Left renal pelvis (tissue), 4 donors: ENCODE measurements at regions not wholly inside any gene's neighbourhood (a gene's known extent, or its start where the extent isn't known, plus 50 kb on each side); places are given as distances from the start of the nearest gene placed in this dataset.

ENCODE experiments used
- DNase-seq, 4 donors: peaks; one replicate each; pipeline ENCODE4 v3.0.0-alpha.2; 2013; ENCODE audit warnings: low read depth in 4 of 4, low spot score in 3 of 4

- no peak for DNase-seq
Observed at GRCh38 chr2:4539121-4539520, 835.7 kb downstream of the DCDC2C start.

- peak in 1 of 4 donors; percentile 12 for DNase-seq
Observed at GRCh38 chr2:4549666-4550210, 846.4 kb downstream of the DCDC2C start.

DNA sequence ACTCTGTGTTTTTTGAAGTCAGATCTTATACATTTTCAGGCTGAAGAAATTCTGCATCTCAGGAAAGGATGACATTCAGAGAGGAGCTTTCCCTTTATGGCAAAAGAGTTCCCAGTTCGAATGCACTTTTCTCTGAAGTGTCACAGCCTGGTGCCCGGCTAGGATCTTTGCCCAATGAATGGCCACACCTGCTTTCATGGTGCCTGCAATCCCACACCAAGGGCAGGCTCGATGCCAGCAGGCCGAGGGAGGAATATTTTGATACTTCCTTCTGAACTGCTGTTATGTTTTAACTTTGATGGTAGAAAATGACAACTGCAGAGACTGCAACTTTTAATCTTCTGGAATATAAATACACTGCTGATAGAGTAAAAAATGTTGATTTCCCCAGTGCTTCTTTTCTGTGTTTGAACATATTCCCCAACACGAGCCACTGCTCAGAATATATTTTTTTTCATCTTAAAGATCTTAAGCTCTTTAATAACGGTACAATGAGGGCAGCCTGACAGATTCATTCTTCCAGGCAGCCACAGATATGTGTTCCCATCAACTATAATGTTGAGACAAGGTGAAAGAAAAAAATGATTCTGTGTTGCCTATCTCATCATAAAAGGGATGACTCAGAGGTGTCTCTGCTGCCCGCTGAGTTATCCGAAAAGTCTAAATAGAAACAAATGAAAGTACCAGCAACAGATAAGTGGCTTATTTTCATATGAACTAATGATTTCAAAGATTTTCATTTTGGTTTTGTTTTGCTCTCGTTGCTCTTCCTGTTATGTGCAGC, 848.5 kb downstream of the DCDC2C start:
- DNase-seq, result no peak

DNA sequence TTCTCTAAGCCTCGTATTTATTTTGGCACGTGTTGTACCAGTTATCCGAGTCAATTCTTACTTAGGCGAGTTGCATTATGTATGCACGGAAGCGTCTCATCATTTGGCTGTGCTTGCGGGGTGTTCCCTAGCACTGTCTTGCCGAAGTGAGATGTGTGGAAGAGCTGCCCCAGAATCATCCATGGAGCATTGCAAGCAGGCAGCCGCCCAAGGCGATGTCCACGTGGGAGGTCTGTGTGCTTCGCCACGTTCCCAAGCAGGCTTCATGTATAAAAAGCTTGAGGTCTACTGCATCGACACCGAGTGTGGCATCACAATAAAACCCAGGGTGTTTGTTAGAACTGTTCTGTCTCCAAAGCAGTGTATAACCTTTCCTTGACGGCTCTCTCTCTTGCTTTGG, 849.9 kb downstream of the DCDC2C start:
- no peak for DNase-seq

DNA sequence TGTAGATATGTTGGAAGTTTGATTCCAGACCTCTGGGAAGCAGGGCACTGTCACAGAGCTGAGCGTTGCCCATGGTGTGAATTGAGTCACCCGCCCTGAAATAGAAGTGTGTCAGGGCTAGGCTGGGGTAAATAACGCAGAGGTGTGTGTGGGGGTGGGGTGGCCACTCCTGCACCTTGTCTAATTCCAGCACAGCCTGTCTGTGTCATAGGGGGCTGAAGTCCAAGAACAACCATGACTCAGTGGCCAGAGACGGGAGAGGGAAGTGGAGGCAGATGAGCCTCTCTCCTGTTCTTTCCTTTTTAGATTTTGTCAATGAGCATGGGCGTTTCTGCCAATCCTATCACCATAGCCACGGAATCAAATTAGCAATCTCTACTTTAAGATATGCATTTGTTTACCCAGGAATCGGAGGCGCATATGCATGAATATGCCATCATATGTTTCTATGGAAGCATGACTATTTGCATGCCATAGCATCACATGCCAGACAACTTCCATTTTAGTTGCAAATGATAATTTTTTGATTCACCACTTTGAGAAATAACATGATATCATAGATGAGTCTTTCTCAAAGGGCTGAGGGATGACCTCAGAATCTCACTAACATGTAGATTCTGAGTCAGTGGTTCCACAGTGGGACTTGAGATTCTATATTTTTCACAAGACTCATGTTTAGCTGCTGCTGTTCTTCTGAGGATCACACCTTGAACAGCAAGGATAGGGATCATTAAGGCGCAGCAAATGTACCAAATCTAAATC, 852.9 kb downstream of the DCDC2C start:
- DNase-seq, result no peak

DNA sequence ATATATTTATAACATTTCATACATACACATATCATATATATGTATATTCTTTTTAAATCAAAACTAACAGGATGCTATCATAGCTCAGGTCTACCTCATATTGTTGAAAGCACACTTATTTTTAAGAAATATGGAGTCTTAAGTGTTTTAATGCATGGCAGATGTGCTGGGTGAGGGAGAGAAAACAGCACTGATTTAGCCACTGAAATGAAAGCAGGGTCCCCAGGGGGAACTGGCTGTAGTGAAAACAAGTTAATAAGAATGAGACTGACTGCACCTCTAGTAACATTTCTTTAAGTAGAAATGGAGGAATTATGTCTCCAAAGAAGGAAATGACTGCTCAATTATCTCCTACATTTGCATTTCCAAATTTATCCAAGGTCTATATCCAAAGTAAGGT, 857.8 kb downstream of the DCDC2C start:
- DNase-seq, result no peak

- DNase-seq, result no peak
Observed at GRCh38 chr2:4576075-4576474, 872.7 kb downstream of the DCDC2C start.

DNA sequence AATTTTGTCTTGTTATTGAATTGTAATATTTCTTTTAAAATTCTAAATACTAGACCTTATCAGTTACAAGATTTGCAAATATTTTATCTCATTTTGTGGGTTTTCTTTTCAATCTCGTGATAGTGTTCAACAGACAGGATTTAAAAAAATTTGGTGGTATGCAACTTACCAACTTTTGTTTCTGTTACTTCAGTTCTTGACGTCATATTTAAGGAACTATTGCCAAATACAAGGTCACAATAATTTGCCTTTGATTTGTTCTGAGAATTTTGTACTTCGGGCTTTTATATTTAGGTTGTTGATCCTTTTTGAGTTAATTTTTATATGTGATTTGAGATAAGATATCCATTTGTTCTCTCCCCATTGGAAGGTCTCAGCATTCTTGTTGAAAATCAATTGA, 876.6 kb downstream of the DCDC2C start:
- no peak for DNase-seq

DNA sequence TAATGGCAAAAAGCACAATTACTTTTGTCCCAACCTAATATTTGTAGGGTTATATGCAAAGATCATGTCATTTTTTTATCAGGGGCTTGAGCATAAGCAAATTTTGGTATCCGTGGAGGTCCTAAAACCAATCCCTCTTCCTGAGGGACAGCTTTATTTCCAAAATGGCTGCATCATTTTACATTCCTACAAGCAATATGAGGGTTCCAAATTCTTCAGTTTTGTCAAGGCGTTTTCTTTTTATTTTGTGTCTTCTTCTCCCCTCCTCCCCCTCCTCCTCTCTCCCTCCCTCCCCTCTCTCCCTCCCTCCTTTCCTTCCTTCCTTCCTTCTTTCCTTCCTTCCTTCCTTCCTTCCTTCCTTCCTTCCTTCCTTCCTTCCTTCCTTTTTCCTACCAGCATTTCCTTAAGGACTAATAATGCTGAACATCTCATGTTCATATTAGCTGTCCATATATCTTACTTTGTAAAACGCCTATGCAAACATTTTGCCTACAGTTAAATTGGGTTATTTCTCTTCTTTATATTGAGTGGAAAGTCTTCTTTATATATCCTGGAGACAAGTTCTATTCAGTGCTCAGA, 881.8 kb downstream of the DCDC2C start:
- no peak for DNase-seq

GRCh38 chr2:4588606-4589005, 885.2 kb downstream of the DCDC2C start:
- no peak for DNase-seq

DNA sequence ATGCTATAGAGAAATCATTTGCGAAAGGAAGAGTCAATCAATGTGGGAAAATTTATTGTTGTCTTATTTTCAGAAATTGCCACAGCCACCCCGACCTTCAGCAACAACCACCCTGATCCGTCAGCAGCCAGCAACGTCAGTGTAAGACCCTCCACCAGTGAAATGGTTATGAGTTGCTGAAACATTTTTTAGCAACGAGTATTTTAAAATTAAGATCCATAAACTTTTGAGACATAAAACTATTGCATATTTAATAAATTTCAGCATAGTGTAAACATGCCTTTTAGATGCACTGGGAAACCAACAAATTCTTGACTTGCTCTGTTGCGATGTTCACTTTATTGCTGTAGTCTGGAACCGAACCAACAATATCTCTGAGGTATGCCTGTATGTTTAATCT, 887.9 kb downstream of the DCDC2C start:
- DNase-seq, result no peak

GRCh38 chr2:4597400-4597799, 894.0 kb downstream of the DCDC2C start:
- DNase-seq, result no peak

DNA sequence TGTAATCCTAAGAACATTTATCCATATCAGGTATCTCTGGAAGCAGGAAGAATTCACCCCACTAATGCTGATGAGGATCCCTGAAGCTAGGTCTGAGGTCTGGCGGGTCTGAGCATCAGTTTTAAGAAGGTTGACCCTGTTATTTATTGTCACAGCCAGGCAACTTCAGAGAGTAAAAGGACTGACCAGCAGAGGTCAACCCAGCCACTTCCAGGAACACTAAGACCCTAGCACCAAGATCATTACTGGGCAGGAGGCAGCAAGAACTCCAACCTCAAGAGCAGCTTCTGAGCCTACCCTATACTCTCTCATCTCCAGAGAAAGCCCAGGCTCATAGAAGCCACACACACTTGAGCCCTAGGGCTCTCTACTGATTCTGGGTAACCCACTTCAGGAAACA, 901.4 kb downstream of the DCDC2C start:
- DNase-seq, result no peak

DNA sequence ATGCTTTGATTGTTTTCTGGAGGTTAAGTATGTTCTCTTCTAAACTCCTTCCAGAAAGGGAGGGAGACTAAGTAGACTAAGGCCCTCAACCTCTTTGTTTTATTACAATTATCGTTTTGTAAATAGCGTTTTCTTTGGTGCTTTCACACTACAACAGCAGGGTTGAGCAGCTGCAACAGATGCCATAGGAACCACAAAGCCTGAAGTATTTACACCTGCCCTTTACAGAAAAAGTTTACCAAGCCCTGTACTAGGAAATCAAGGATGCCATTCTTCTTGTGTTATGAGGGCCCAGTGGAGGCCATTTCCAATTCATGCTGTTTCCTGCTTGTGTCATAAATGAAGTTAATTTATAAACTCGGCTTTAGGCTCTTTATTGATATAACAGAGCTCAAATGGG, 914.8 kb downstream of the DCDC2C start:
- DNase-seq, result no peak

DNA sequence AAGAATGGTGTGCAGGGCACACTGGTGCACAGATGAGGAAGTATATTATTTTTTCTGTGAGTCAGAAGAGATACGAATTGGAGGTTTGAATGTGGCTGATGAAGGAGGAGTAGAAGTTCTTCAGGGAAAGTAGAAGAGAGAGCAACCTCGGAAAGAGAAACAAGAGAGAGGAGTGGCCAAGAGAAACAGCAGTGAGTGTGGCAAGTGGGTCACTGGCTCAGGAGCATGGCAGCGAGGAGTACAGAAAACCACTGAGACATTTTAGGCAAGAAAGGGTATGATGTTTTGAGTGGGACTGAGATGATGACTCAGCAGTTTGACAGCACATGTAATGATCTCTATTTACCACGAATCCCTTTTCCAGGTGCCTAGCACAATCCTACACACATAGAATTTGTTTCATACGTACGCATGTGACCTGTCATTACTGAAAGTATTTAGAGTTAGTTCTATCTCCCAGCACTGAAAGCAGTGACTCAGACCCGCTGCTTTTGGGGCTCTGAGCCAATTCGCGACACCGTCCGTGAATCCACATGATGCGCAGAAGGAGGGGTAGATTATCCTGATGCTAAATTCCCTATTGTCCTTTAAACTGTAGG, 915.4 kb downstream of the DCDC2C start:
- no peak for DNase-seq

DNA sequence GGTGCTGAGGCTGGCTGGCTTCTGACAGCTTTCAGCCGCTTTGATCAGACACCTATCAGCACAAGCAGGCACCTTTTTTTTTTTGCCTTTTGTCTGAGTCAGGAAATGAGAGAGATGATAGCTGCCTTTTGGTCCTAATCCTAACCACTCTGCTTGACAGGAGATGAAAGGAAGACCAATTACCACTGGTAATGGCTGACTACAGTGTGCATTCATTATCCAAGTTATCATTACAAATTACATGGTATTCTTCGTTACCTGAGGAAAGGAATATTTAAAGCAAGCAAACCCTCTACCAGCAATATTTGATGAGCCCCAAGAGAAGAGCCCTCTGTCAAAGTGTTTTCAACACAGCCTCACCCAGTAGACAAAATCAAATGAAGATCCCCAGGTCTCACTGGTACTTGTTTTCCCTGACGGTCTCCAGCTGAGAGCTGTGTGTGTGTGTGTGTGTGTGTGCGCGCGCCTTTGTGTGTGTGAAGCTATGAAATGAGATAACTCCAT, 925.7 kb downstream of the DCDC2C start:
- DNase-seq, result no peak

- DNase-seq, result peak in 3 of 4 donors; percentile 12 to 51 (median 18)
Observed at GRCh38 chr2:4635289-4635688, 931.9 kb downstream of the DCDC2C start.

DNA sequence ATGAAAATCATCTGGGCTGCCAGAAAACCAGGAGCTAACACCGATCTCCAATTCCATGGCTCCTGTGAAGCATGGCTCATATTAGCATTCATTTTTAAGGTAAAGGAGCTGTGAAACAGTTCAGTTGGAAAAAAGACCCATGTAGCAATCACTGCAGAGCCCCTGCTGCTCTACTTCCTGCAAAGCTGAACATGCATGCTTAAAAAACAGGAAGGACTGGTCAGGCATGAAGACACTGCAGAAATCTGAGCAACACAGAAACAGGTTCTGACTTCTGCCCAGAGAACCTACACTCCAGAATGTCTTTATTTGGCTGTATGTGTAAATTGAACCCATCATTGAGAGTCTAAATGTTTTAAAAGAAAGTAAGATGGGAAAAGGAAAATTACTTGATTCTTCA, 950.6 kb downstream of the DCDC2C start:
- DNase-seq, result peak in 1 of 4 donors; percentile 36

DNA sequence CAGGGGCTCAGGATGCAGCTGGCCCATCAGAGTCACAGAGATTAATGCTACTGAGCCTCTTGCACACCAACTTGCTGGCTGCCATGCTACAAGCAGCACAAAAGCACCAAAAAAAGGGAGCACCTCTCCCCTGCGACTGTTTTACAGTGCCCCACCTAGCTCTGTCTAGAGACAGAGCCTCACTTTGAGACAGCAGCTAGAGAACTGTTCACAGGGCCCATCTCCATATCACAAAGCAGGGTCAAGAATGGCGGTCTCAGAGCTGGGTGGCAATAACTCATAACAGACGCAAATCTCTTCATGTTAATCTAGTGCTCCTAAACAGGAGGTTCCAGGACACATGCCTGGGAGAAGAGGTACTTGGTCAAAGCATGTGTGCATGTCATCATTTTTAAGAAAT, 953.0 kb downstream of the DCDC2C start:
- DNase-seq, result no peak

DNA sequence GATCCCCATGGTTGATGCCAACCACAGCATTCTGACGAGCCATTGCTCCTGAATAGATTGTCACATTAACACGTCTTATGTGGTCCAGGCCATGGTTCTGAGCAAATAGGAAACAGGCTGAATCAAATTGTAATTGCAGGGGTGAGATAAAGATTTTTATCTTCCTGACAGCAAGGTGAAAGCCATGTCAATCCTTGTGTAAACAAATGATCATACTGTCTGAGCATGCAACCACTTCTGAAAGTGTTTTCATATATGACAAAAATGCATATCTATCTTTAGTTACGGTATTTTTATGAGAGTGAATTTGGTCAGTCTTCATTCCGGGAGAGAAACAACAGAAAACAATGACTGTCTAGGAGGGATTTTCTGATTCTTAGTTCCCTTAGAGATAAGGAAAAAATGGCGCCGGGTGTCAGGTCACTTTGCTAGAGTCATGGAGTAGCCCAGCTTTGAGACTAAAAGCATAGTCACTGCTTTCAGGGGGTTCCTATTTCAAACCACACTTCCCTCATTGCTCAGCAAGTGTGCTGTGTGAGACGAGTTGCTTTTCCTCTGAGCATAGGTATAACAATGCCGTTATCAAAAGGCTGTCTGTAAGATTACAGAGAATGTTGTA, 958.9 kb downstream of the DCDC2C start:
- DNase-seq, result no peak
